ENCODE measurements at regions not wholly inside any gene's neighbourhood (a gene's known extent, or its start where the extent isn't known, plus 50 kb on each side); places are given as distances from the start of the nearest gene placed in this dataset.

- no peak for TF ChIP-seq CTCF (conservative IDR thresholded peaks at IDR 0.05; ENCODE audit: low read depth, low read length)
- H3K27me3 ChIP-seq (ENCODE audit: insufficient read depth, low read depth) = no peaks in the 10 kb centered on the region
- H3K4me3 ChIP-seq (IDR thresholded peaks at IDR 0.05; ENCODE audit: insufficient read depth, low read depth, low read length) = no peak overlapping the region
- H3K79me2 ChIP-seq (ENCODE audit: insufficient read depth, low read depth) = no peaks in the 10 kb centered on the region
- no peaks in the 10 kb centered on the region for H3K4me1 ChIP-seq (ENCODE audit: low read depth, poor library complexity, severe bottlenecking)
- no peak overlapping the region for H3K27ac ChIP-seq
- no peak overlapping the region for H3K4me2 ChIP-seq
- no peak overlapping the region for H3K9ac ChIP-seq
- no peaks in the 10 kb centered on the region for H3K36me3 ChIP-seq (ENCODE audit: insufficient read depth)
- no peak overlapping the region for H2AFZ ChIP-seq (ENCODE audit: low read depth)
- no peaks in the 10 kb centered on the region for H4K20me1 ChIP-seq (ENCODE audit: insufficient read depth)
Observed at GRCh38 chr20:40926928-40927327, 101.7 kb upstream of the TOP1 start.

GRCh38 chr20:40930561-40930960, 98.1 kb upstream of the TOP1 start:
- no peak overlapping the region for H3K4me2 ChIP-seq
- H2AFZ ChIP-seq (ENCODE audit: low read depth) = no peak overlapping the region
- no peaks in the 10 kb centered on the region for H3K79me2 ChIP-seq (ENCODE audit: insufficient read depth, low read depth)
- H3K9ac ChIP-seq = no peak overlapping the region
- no peak overlapping the region for H3K4me3 ChIP-seq (IDR thresholded peaks at IDR 0.05; ENCODE audit: insufficient read depth, low read depth, low read length)
- no peak overlapping the region for H3K27ac ChIP-seq
- no peaks in the 10 kb centered on the region for H4K20me1 ChIP-seq (ENCODE audit: insufficient read depth)
- no peak for TF ChIP-seq CTCF (conservative IDR thresholded peaks at IDR 0.05; ENCODE audit: low read depth, low read length)
- H3K36me3 ChIP-seq (ENCODE audit: insufficient read depth) = no peaks in the 10 kb centered on the region
- no peaks in the 10 kb centered on the region for H3K4me1 ChIP-seq (ENCODE audit: low read depth, poor library complexity, severe bottlenecking)
- no peaks in the 10 kb centered on the region for H3K27me3 ChIP-seq (ENCODE audit: insufficient read depth, low read depth)

GRCh38 chr20:40931410-40932044, 97.1 kb upstream of the TOP1 start:
- Histone ChIP-seq H3K9ac (no peak overlapping the region), H3K4me1 (ENCODE audit: low read depth, poor library complexity, severe bottlenecking) (no peaks in the 10 kb centered on the region), H4K20me1 (ENCODE audit: insufficient read depth) (no peaks in the 10 kb centered on the region), H3K4me3 (IDR thresholded peaks at IDR 0.05; ENCODE audit: insufficient read depth, low read depth, low read length) (no peak overlapping the region), H3K27me3 (ENCODE audit: insufficient read depth, low read depth) (no peaks in the 10 kb centered on the region), H3K79me2 (ENCODE audit: insufficient read depth, low read depth) (no peaks in the 10 kb centered on the region), H3K36me3 (ENCODE audit: insufficient read depth) (no peaks in the 10 kb centered on the region), H3K27ac (no peak overlapping the region), H2AFZ (ENCODE audit: low read depth) (no peak overlapping the region), H3K4me2 (no peak overlapping the region)
- no peak for TF ChIP-seq CTCF (conservative IDR thresholded peaks at IDR 0.05; ENCODE audit: low read depth, low read length)

GRCh38 chr20:40932436-40932835, 96.2 kb upstream of the TOP1 start:
- Histone ChIP-seq H3K27me3 (ENCODE audit: insufficient read depth, low read depth) (no peaks in the 10 kb centered on the region), H3K9ac (no peak overlapping the region), H3K4me1 (ENCODE audit: low read depth, poor library complexity, severe bottlenecking) (no peaks in the 10 kb centered on the region), H3K36me3 (ENCODE audit: insufficient read depth) (no peaks in the 10 kb centered on the region), H4K20me1 (ENCODE audit: insufficient read depth) (no peaks in the 10 kb centered on the region), H3K4me3 (IDR thresholded peaks at IDR 0.05; ENCODE audit: insufficient read depth, low read depth, low read length) (no peak overlapping the region), H3K4me2 (no peak overlapping the region), H3K79me2 (ENCODE audit: insufficient read depth, low read depth) (no peaks in the 10 kb centered on the region), H2AFZ (ENCODE audit: low read depth) (no peak overlapping the region), H3K27ac (no peak overlapping the region)
- TF ChIP-seq CTCF (conservative IDR thresholded peaks at IDR 0.05; ENCODE audit: low read depth, low read length) = no peak
